OCI-LY3 (cell line): ENCODE measurements at regions not wholly inside any gene's neighbourhood (a gene's known extent, or its start where the extent isn't known, plus 50 kb on each side); places are given as distances from the start of the nearest gene placed in this dataset.
A peak's percentile ranks its signal among the peaks of the same experiment; 100 is the strongest.

ENCODE experiments used
- H2AFZ ChIP-seq: fragments of 200-600, 300-600 bp; shearing (Covaris generic); 2 replicates; pipeline ENCODE4 v1.6.0; 2014; ENCODE audit warnings: antibody characterized with exemption, low read depth, low read length
- H3K27ac ChIP-seq: fragments of 200-600, 300-600 bp; sonication (generic); 2 replicates; pipeline ENCODE4 v1.5.1; 2014; ENCODE audit warnings: mild to moderate bottlenecking, low read length, moderate library complexity, mixed read lengths
- H3K27me3 ChIP-seq: fragments of 200-600, 300-600 bp; sonication (generic); 2 replicates; pipeline ENCODE4 v1.6.1; 2014; ENCODE audit warnings: low read depth, low read length, mixed read lengths
- H3K36me3 ChIP-seq: fragments of 200-600, 300-600 bp; sonication (generic); replicated peaks from 2 replicates; pipeline ENCODE3; 2014; ENCODE audit warnings: low read depth, low read length, mixed read lengths
- H3K4me1 ChIP-seq: fragments of 300-600, 200-600 bp; sonication (generic); 2 replicates; pipeline ENCODE4 v1.6.1; 2014; ENCODE audit warnings: low read length, mixed read lengths
- H3K4me2 ChIP-seq: fragments of 200-600, 300-600 bp; sonication (generic); 2 replicates; pipeline ENCODE4 v1.6.1; 2014; ENCODE audit warnings: low read length, mixed read lengths
- H3K4me3 ChIP-seq: fragments of 300-600, 200-600 bp; sonication (generic); 2 replicates; pipeline ENCODE4 v1.5.1; 2014; ENCODE audit warnings: antibody characterized with exemption, mild to moderate bottlenecking, low read length, moderate library complexity
- H3K79me2 ChIP-seq: fragments of 300-600, 200-600 bp; shearing (Covaris generic); 2 replicates; pipeline ENCODE4 v1.6.1; 2014; ENCODE audit warnings: mild to moderate bottlenecking, low read length, mixed read lengths
- H3K9ac ChIP-seq: fragments of 300-600, 200-600 bp; shearing (Covaris generic); 2 replicates; pipeline ENCODE4 v1.6.0; 2014; ENCODE audit warnings: mild to moderate bottlenecking, low read length, moderate library complexity
- H3K9me3 ChIP-seq: fragments of 200-600, 300-600 bp; shearing (Covaris generic); 2 replicates; pipeline ENCODE4 v1.6.1; 2014; ENCODE audit warnings: low read length, mixed read lengths; ENCODE audit not compliant: insufficient read depth
- H4K20me1 ChIP-seq: fragments of 200-600, 300-600 bp; sonication (generic); 2 replicates; pipeline ENCODE4 v1.6.1; 2016; ENCODE audit warnings: low read length, mixed read lengths; ENCODE audit not compliant: insufficient read depth
- EZH2phosphoT487 ChIP-seq: fragments of 200-600 bp; shearing (Covaris generic); IDR thresholded peaks from 2 replicates; pipeline ENCODE4 v1.6.1; 2018; ENCODE audit warnings: antibody characterized with exemption, mixed run types, low read depth
- TF ChIP-seq, protein P1 (sequence below): fragments of 200-600, 300-600 bp; sonication (generic); IDR thresholded peaks from 2 replicates; pipeline ENCODE4 v1.5.1; 2014; ENCODE audit warnings: antibody characterized with exemption, low read length, low read depth

DNA sequence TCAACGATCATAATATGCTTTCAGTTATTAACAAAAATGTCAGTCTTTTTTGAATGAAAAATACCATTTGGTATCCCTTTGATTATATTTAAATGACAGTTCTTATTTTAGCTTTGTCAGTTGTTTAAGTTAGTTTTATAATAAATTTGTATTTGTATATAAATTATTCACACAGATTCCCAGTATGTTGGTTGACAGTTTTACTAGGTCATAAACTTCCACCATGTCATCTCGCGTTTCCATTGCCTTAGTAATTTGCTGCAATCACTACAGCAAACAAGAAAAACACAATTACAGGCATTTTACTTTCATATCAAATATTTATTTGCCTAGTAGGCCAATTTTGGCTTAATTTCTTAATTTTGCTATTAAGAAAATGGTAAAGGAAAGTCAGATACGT is 109.6 kb upstream of the ANK2 start:
- H3K4me1 ChIP-seq = no peaks in the 10 kb centered on the region
- no peak overlapping the region for H2AFZ ChIP-seq
- H3K27me3 ChIP-seq = no peaks in the 10 kb centered on the region
- H3K36me3 ChIP-seq = no peaks in the 10 kb centered on the region
- TF ChIP-seq, protein P1, sequence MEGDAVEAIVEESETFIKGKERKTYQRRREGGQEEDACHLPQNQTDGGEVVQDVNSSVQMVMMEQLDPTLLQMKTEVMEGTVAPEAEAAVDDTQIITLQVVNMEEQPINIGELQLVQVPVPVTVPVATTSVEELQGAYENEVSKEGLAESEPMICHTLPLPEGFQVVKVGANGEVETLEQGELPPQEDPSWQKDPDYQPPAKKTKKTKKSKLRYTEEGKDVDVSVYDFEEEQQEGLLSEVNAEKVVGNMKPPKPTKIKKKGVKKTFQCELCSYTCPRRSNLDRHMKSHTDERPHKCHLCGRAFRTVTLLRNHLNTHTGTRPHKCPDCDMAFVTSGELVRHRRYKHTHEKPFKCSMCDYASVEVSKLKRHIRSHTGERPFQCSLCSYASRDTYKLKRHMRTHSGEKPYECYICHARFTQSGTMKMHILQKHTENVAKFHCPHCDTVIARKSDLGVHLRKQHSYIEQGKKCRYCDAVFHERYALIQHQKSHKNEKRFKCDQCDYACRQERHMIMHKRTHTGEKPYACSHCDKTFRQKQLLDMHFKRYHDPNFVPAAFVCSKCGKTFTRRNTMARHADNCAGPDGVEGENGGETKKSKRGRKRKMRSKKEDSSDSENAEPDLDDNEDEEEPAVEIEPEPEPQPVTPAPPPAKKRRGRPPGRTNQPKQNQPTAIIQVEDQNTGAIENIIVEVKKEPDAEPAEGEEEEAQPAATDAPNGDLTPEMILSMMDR = no peak
- no peak for TF ChIP-seq EZH2phosphoT487
- no peak overlapping the region for H3K4me2 ChIP-seq
- H3K4me3 ChIP-seq = no peak overlapping the region
- H3K27ac ChIP-seq = no peak overlapping the region
- no peak overlapping the region for H3K9ac ChIP-seq
- no peaks in the 10 kb centered on the region for H4K20me1 ChIP-seq
- no peaks in the 10 kb centered on the region for H3K9me3 ChIP-seq
- no peaks in the 10 kb centered on the region for H3K79me2 ChIP-seq

DNA sequence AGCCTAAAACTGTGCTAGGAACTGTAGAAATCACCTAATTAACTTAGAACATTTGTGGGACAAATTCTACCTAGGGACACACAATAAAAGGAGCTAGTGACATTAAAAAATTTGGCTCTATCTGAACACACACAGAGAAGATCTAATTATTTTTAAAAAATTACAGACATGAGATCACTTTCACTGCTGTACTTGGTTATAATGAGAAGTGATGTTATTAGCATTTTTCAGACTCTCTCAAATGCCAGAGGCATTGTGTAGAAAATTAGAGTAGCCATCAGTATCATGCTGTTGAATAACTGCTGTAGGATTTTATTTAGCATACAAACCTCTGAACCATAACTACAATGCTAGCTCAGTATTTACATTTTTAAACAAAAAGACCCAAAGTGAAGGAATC is 109.1 kb upstream of the ANK2 start:
- Histone ChIP-seq H3K4me2 (no peak overlapping the region), H2AFZ (no peak overlapping the region), H4K20me1 (no peaks in the 10 kb centered on the region), H3K4me3 (no peak overlapping the region), H3K27ac (no peak overlapping the region), H3K9me3 (no peaks in the 10 kb centered on the region), H3K4me1 (no peaks in the 10 kb centered on the region), H3K9ac (no peak overlapping the region), H3K36me3 (no peaks in the 10 kb centered on the region), H3K79me2 (no peaks in the 10 kb centered on the region), H3K27me3 (no peaks in the 10 kb centered on the region)
- TF ChIP-seq, protein P1 = no peak
- no peak for TF ChIP-seq EZH2phosphoT487

DNA sequence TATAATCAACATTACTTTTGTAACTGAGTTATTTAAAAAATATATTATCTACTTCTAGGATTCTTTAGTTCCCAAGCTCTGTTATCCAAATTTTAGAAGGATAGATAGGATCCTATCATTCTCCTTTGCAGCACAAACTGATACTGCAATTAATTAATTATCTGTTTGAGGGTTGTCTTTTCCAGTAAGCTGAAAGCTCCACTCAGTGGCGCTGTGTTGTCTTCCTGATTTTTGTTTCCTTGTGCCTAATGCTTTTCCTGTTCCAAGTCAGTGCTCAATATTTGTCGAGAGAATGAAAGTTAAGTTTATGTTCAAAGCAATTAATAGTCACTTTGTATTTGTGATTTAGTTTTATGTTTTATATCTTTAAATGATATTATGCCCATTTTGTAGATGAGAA is 107.4 kb upstream of the ANK2 start:
- Histone ChIP-seq H3K4me2 (no peak overlapping the region), H3K79me2 (no peaks in the 10 kb centered on the region), H3K27ac (no peak overlapping the region), H3K4me1 (no peaks in the 10 kb centered on the region), H4K20me1 (no peaks in the 10 kb centered on the region), H3K9ac (no peak overlapping the region), H3K9me3 (no peaks in the 10 kb centered on the region), H3K36me3 (no peaks in the 10 kb centered on the region), H2AFZ (no peak overlapping the region), H3K4me3 (no peak overlapping the region), H3K27me3 (no peaks in the 10 kb centered on the region)
- TF ChIP-seq, protein P1 = peak; percentile 39
- TF ChIP-seq EZH2phosphoT487 = no peak

DNA sequence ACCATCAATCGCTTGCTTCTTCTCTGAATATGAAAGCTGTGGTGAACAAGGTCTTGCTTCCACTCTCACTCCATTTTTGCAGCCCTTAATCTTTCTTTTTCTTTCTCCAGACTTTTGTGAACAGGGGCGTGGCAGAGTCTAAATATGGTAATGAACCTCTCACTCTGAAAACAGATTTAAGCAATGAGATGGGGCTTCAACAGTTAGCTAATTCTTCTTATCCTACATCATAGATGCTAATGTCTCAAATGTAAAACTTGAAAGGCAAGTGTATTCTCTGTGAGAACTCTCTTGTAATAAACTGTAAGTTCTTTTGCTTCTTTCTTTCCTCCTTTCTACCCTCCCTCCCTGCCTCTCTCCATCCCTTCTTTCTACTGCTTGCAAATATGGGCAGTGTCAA is 106.5 kb upstream of the ANK2 start:
- TF ChIP-seq, protein P1 = no peak
- no peak for TF ChIP-seq EZH2phosphoT487
- H3K27ac ChIP-seq = no peak overlapping the region
- no peaks in the 10 kb centered on the region for H3K79me2 ChIP-seq
- H3K9ac ChIP-seq = no peak overlapping the region
- no peaks in the 10 kb centered on the region for H4K20me1 ChIP-seq
- H3K4me1 ChIP-seq = no peaks in the 10 kb centered on the region
- H3K9me3 ChIP-seq = no peaks in the 10 kb centered on the region
- no peaks in the 10 kb centered on the region for H3K36me3 ChIP-seq
- no peak overlapping the region for H3K4me3 ChIP-seq
- H3K4me2 ChIP-seq = no peak overlapping the region
- H2AFZ ChIP-seq = no peak overlapping the region
- H3K27me3 ChIP-seq = no peaks in the 10 kb centered on the region
